Occipital lobe (tissue), 1 donor: ENCODE measurements at regions not wholly inside any gene's neighbourhood (a gene's known extent, or its start where the extent isn't known, plus 50 kb on each side); places are given as distances from the start of the nearest gene placed in this dataset.

Experiments used
- DNase-seq: peaks from one replicate; lab custom pipeline; 2025; lab: John Stamatoyannopoulos, UW

GRCh38 chr2:37865640-37866039 is 59.4 kb upstream of the RMDN2 start:
- no peak for DNase-seq

GRCh38 chr2:37866171-37866934 is 58.7 kb upstream of the RMDN2 start:
- no peak for DNase-seq

- DNase-seq, result no peak
These were observed 57.9 kb upstream of the RMDN2 start for GRCh38 chr2:37867166-37867565.

- no peak for DNase-seq
These were observed 56.2 kb upstream of the RMDN2 start for GRCh38 chr2:37868866-37869265.

GRCh38 chr2:37869304-37869703 is 55.8 kb upstream of the RMDN2 start:
- no peak for DNase-seq

GRCh38 chr2:37869771-37870170 is 55.3 kb upstream of the RMDN2 start:
- DNase-seq, result no peak

GRCh38 chr2:37870829-37871228 is 54.3 kb upstream of the RMDN2 start:
- DNase-seq, result no peak

- DNase-seq, result no peak
These were observed 53.5 kb upstream of the RMDN2 start for GRCh38 chr2:37871456-37872191.

- no peak for DNase-seq
These were observed 52.8 kb upstream of the RMDN2 start for GRCh38 chr2:37872192-37872750.

- no peak for DNase-seq
These were observed 51.9 kb upstream of the RMDN2 start for GRCh38 chr2:37873229-37873628.

- no peak for DNase-seq
These were observed 51.2 kb upstream of the RMDN2 start for GRCh38 chr2:37873749-37874330.

- no peak for DNase-seq
These were observed 50.6 kb upstream of the RMDN2 start for GRCh38 chr2:37874470-37874869.
